ENCODE measurements at regions not wholly inside any gene's neighbourhood (a gene's known extent, or its start where the extent isn't known, plus 50 kb on each side); places are given as distances from the start of the nearest gene placed in this dataset.
"Not testable (repeated sequence)": the region's sequence is repeated elsewhere in the genome, so short reads cannot be mapped to it uniquely, and the experiment has no call there.

DNA sequence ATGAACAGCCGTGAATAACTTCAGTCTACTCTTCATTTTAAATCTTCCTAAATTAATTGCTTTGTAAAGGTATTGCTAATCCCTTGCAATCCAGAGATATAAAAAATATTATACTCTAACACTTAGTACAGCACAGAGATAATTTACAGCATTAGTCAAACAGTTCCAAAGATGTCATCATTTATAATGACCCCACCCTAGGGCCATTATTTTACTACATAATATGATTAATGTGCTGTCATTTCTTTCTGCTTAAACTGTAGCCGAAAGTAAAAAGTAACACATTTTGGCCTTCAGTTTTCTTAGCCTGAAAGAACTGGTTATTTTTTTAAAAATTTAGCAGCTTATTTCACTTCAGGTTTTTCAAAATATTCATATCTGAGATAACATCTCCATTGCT, 256.3 kb upstream of the RFC3 start:
- no peak for DNase-seq

GRCh38 chr13:33571618-33572017, 246.3 kb upstream of the RFC3 start:
- DNase-seq, result no peak

- DNase-seq, result not testable (repeated sequence)
Measured at GRCh38 chr13:33572322-33572721, 245.6 kb upstream of the RFC3 start.

GRCh38 chr13:33575378-33575777, 242.6 kb upstream of the RFC3 start:
- no peak for DNase-seq

- no peak for DNase-seq
Measured at GRCh38 chr13:33577007-33577406, 240.9 kb upstream of the RFC3 start.

GRCh38 chr13:33578786-33579185, 239.2 kb upstream of the RFC3 start:
- DNase-seq, result no peak

DNA sequence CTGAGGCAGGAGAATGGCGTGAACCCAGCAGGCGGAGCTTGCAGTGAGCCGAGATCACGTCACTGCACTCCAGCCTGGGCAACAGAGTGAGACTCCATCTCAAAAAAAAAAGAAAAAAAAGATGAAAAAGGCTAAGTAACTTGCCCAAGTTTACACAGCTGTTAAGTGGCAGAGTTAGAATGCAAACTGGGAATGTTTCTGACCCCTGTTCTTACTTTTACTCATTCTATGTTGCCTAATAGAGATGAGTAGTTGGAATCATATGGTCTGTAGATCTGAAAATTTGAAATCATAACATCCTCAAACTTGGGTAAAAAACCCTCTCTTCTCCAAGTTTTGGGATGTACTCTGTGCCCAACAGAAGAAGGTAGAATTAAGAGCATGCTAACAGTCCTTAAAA, 235.8 kb upstream of the RFC3 start:
- DNase-seq, result no peak

DNA sequence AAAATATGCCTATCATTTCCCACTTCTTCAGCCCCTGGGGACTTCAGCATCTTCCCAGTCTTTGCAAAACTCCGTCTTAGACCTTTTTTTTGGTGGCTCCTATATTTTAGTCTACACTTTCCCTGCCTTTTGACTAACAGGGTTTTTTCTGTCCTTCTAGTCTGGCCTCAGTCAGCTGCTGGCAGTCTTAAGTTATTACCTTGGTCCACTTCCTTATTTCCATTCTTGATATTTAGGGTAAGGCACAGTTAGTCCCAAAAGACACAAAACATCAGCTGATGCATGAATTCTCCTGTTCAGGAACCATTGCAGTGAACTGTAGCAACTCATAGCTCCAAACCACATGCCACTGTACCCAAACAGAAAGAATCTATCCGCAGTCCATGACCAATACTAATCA, 234.6 kb upstream of the RFC3 start:
- no peak for DNase-seq

GRCh38 chr13:33590936-33591335, 227.0 kb upstream of the RFC3 start:
- DNase-seq, result no peak

DNA sequence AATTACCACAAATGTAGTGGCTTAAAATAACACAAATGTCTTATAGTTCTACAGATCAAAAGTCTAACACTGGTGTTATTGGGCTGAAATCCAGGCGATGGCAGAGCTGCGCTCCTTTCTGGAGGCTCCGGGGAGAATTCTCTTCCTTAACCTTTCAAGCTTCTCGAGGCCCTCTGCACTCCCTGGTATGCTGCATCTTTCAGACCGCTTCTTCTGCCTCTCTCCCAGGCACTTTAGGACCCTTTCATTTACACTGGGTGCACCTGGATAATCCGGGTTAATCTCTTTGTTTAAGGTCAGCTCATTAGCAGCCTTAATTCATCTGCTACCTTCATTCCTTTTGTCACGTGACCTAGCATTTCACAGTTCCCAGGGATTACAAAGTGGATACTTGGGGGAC, 211.3 kb upstream of the RFC3 start:
- peak; percentile 1 for DNase-seq

DNA sequence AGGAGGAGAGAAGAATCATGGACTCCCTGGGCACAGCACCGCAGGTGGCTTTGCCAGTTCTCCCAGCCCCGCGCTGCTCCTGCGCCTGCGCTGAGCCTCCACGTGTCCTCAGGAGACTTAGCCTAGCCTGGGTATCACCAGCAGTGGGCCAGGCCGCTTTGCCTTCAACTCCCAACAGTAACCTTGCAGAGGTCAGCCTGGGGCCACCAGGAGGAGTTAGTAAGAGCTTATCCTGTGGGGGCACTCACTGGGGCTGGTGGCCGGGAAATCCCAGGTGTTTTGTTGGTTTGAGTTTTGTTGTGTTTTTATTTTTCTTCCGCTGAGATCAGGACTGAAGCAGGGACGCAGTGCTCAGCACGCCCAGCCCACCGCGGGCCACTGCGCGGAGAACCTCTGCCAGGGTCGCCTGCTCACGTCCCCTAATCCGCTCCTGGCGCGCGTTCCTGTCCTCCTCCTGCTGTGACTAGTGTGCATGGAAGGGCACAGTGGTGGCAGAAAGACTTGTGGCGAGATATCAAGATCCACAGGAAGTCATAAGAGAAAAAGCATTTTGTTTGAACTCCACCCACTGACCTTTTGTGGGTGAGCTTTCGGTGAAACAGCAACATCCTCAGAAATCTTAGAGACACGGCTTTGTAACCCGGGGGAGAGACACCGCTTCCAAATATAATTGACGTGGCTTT, 207.4 kb upstream of the RFC3 start:
- peak; percentile 87 for DNase-seq

- peak; percentile 6 for DNase-seq
Measured at GRCh38 chr13:33611121-33611805, 206.7 kb upstream of the RFC3 start.

DNA sequence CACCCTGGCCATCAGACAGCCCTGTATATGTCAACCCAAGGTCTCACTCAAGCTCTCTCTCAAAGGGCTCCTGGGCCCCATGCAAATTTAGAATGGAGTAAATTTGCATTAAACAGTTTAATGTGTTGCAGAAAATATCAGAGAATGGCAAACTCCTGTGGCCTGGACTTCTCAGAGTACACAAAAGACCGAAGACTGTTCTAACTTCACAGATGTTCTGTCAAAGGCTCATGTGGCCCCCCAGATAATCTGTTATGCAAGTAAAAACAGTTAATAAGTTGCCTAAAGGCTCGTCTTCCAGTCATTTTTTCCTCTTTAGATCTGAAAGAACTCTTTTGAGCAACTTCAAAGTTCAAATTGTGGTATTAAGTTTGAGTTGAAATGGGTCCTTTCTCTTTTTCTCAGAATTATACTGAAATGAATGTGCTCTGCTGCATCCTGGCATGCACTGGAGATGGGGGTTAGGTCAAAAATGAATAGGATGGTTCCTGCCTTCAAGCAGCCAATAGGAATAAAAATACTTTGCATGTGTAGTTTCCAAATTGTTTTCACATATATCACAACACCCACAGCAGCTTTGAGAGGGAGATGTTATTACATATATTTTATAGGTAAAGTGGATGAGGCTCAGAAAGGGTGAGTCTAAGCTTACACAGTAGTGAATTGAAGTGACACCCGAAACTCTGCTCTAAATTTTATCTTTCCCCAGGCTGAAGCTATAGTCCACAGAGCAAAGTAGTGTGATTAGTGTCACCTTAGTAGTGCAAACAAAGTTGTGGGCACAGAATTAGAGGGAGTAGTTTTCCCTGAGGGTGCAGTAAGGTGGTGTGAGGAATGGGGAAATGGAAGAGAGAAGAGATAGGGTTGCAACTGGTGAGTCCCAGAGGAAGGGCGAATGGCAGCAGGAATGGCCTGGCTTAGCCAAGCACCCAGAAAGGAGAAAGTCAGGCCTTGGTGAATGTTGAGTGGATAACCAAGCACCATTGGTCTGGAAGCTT, 205.0 kb upstream of the RFC3 start:
- DNase-seq, result no peak

DNA sequence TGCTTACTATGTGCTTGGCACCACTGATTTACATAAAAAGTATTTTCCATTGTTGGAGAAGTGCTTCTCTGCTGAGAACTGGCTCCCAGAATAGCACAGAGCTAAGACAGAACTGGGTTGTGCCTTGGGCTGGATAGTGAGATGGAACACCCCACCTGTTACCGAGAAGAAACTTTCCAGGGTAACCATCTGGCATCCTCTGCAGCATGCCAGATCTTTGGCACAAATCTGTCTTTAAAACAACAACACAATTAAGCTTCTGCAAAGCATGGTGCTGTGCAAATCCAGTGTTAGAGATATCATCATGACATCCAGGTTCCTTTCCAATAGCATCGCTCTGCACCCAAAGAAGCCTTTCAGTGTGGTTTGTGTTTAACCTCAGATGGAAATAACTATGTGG, 202.5 kb upstream of the RFC3 start:
- no peak for DNase-seq

DNA sequence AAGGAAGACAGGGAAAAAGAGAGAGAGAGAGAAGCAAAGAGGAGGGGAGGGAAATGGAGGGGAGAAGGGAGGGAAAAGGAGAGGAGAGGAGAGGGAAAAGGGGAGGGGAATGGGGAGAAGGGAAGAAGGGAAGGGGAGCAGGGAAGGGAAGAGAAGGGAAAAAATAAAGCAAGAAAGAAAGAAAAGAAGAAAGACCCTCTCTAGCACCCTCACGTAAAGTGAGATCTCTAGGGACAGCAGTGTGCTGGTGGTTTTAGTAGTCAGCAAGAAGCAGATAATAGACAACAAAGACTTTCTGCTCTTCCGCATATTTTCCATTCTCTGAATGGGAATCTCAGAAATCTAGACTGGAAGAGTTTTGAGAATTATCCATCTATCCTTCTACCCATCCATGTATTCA, 201.8 kb upstream of the RFC3 start:
- DNase-seq, result no peak

- DNase-seq, result no peak
Measured at GRCh38 chr13:33617055-33617454, 200.9 kb upstream of the RFC3 start.

DNA sequence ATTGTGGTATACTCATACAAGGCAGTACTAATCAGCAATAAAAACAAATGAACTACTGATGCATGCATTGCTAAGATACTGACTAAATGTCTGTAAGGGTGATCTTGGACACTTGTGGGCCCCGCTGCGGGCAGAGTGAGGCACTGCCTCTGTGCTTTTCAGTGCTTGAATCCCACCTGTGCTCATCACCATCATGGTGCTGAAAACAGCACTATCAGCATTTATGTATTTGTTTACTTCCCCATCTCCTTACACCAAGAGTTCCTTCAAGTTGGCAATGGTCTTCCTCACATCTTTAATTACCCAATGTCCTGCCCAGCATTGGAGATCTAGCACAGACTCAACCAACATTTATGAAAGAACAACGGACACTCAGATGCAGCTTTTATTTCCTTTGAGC, 193.7 kb upstream of the RFC3 start:
- DNase-seq, result no peak

DNA sequence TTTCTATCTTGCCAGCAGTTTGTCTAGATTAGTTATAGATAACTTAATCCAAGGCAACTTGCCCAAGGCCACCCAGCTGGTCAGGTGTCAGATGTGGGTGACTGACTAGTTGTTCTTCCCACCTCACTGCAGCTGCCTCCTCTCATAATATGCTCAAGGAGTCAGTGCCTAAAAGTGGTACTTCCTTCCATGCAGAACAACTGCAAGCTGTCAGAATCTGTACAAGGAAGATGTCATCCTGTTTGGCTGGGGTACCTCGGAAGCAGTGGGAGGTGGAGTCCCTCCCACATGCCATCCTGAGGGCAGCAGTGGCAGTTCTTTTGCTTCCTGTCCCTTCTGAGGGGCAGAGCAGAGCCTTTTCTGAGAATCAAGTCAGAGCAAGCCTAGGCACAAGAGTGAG, 193.2 kb upstream of the RFC3 start:
- no peak for DNase-seq

DNA sequence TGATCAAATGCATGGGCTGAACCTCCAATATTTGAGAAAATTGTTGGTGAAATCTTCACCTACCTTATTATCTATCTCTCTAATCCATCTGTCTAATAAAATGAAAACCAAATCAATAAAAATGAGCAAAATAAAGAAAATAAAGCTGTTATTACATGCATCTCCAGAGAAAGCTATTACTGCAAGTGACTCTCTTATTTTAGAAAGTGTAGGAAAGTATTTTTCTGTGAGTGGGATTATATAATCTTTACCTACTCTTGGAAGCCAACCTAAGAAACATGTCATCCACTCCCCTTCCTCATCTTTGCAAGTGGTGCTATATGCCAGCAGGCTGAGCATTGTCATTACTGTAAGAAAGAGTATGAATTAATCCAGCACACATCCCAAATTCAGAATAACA, 191.5 kb upstream of the RFC3 start:
- no peak for DNase-seq

DNA sequence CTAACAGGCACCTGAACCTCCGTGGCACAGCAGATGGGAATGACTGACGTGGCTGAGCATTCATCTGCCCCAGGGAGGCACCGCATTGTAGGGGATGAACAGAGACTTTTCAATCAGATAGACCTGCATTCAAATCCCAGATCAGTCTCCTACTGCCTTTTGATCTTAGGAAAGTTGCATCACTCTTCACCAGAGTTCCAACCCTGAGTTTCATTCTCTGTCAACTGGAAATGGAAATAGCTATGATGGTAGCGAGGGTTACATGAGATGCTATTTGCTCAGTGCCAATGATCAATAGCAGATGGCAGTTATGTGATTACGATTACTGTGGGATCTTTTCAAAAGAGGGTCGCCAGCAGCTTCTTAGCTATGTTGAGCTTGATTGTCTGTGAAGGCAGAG, 189.3 kb upstream of the RFC3 start:
- DNase-seq, result no peak

- no peak for DNase-seq
Measured at GRCh38 chr13:33629605-33630360, 188.2 kb upstream of the RFC3 start.

- no peak for DNase-seq
Measured at GRCh38 chr13:33633701-33634545, 184.0 kb upstream of the RFC3 start.
